WTC11 (cell line): ENCODE measurements at regions not wholly inside any gene's neighbourhood (a gene's known extent, or its start where the extent isn't known, plus 50 kb on each side); places are given as distances from the start of the nearest gene placed in this dataset.

Source experiments
- ATAC-seq: fragments of 200-7000 bp; cut with Tn5 transposase; 2 replicates; pipeline ENCODE4 v1.10.0; 2021; ENCODE audit warnings: mild to moderate bottlenecking, moderate library complexity
- CTCF ChIA-PET: fragments of 300-600 bp; sonication (Branson Sonifier 250); formaldehyde crosslinking; loops from one replicate; lab custom pipeline; 2021; ENCODE audit warnings: antibody characterized with exemption; lab: Charles Lee
- POLR2A ChIA-PET: fragments of 350-600 bp; sonication (Branson Sonifier 250); formaldehyde crosslinking; loops from one replicate; lab custom pipeline; 2021; ENCODE audit warnings: antibody characterized with exemption; lab: Charles Lee
- DNase-seq: peaks from one replicate; pipeline ENCODE4 v3.0.0; 2021; ENCODE audit warnings: low spot score
- H3K27ac Mint-ChIP-seq: 2 replicates; pipeline ENCODE4 v1.8.0; 2021; ENCODE audit warnings: mixed read lengths
- H3K27me3 Mint-ChIP-seq: 2 replicates; pipeline ENCODE4 v1.8.0; 2021; ENCODE audit warnings: low read depth, mild to moderate bottlenecking, moderate library complexity, mixed read lengths
- H3K36me3 Mint-ChIP-seq: 2 replicates; pipeline ENCODE4 v1.8.0; 2021; ENCODE audit warnings: mixed read lengths
- H3K4me1 Mint-ChIP-seq: 2 replicates; pipeline ENCODE4 v1.8.0; 2022; ENCODE audit warnings: mixed read lengths
- H3K4me3 Mint-ChIP-seq: 2 replicates; pipeline ENCODE4 v1.8.0; 2021; ENCODE audit warnings: mild to moderate bottlenecking, moderate library complexity, mixed read lengths
- H3K9me3 Mint-ChIP-seq: 2 replicates; pipeline ENCODE4 v1.8.0; 2021; ENCODE audit warnings: mixed read lengths
- ATF1 ChIP-seq: sonication (generic); formaldehyde crosslinking; IDR thresholded peaks from 2 replicates; pipeline ENCODE4 v1.8.1; 2023; ENCODE audit warnings: mild to moderate bottlenecking, moderate library complexity, missing genetic modification reagents
- CDX4 ChIP-seq: fragments of 250-450 bp; sonication (Bioruptor Pico); IDR thresholded peaks from 2 replicates; pipeline ENCODE4 v1.9.0; 2021; ENCODE audit warnings: moderate library complexity, mild to moderate bottlenecking, inconsistent platforms, borderline replicate concordance
- CREM ChIP-seq: sonication (generic); formaldehyde crosslinking; IDR thresholded peaks from 2 replicates; pipeline ENCODE4 v1.8.1; 2022; ENCODE audit warnings: mild to moderate bottlenecking, missing genetic modification reagents, moderate library complexity
- EMX1 ChIP-seq: fragments of 250-450 bp; sonication (Bioruptor Pico); IDR thresholded peaks from 2 replicates; pipeline ENCODE4 v1.8.0; 2021; ENCODE audit warnings: mild to moderate bottlenecking
- FOXK1 ChIP-seq: sonication (generic); formaldehyde crosslinking; IDR thresholded peaks from 2 replicates; pipeline ENCODE4 v1.8.0; 2022; ENCODE audit warnings: mild to moderate bottlenecking, moderate library complexity, missing genetic modification reagents
- IRF1 ChIP-seq: sonication (generic); formaldehyde crosslinking; IDR thresholded peaks from 2 replicates; pipeline ENCODE4 v1.8.0; 2023; ENCODE audit warnings: missing genetic modification reagents
- MYBL2 ChIP-seq: sonication (generic); formaldehyde crosslinking; IDR thresholded peaks from 2 replicates; pipeline ENCODE4 v1.8.1; 2023; ENCODE audit warnings: mild to moderate bottlenecking, moderate library complexity, missing genetic modification reagents
- NFYB ChIP-seq: sonication (generic); formaldehyde crosslinking; conservative IDR thresholded peaks from 2 replicates; pipeline ENCODE4 v1.8.0; 2022; ENCODE audit warnings: low read depth, missing genetic modification reagents
- OVOL2 ChIP-seq: fragments of 250-450 bp; sonication (Bioruptor Pico); IDR thresholded peaks from 2 replicates; pipeline ENCODE4 v1.9.0; 2021; ENCODE audit warnings: mild to moderate bottlenecking, borderline replicate concordance
- SOX15 ChIP-seq: fragments of 250-450 bp; sonication (Bioruptor Pico); IDR thresholded peaks from 2 replicates; pipeline ENCODE4 v1.9.0; 2021; ENCODE audit warnings: mild to moderate bottlenecking
- ZBTB21 ChIP-seq: sonication (generic); formaldehyde crosslinking; IDR thresholded peaks from 2 replicates; pipeline ENCODE4 v1.8.1; 2023; ENCODE audit warnings: mild to moderate bottlenecking, missing genetic modification reagents, borderline replicate concordance
- ZNF219 ChIP-seq: sonication (generic); formaldehyde crosslinking; IDR thresholded peaks from 2 replicates; pipeline ENCODE4 v1.8.0; 2023; ENCODE audit warnings: missing genetic modification reagents, mild to moderate bottlenecking, borderline replicate concordance
- ZNF425 ChIP-seq: fragments of 250-450 bp; sonication (Bioruptor Pico); conservative IDR thresholded peaks from 2 replicates; pipeline ENCODE4 v1.9.0; 2021; ENCODE audit warnings: mild to moderate bottlenecking
- TF ChIP-seq, protein P1 (sequence below): sonication (generic); formaldehyde crosslinking; IDR thresholded peaks from 2 replicates; pipeline ENCODE4 v1.8.1; 2023; ENCODE audit warnings: mild to moderate bottlenecking, missing genetic modification reagents, moderate library complexity
- TF ChIP-seq, protein P2 (sequence below): sonication (generic); formaldehyde crosslinking; IDR thresholded peaks from 2 replicates; pipeline ENCODE4 v1.8.0; 2022; ENCODE audit warnings: mild to moderate bottlenecking, missing genetic modification reagents
- TF ChIP-seq, protein P3 (sequence below): sonication (generic); formaldehyde crosslinking; IDR thresholded peaks from 2 replicates; pipeline ENCODE4 v1.8.1; 2023; ENCODE audit warnings: mild to moderate bottlenecking, moderate library complexity, missing genetic modification reagents
- TF ChIP-seq, protein P4 (sequence below): fragments of 250-450 bp; sonication (Bioruptor Pico); IDR thresholded peaks from 2 replicates; pipeline ENCODE4 v1.9.0; 2021; ENCODE audit warnings: mild to moderate bottlenecking, borderline replicate concordance

DNA sequence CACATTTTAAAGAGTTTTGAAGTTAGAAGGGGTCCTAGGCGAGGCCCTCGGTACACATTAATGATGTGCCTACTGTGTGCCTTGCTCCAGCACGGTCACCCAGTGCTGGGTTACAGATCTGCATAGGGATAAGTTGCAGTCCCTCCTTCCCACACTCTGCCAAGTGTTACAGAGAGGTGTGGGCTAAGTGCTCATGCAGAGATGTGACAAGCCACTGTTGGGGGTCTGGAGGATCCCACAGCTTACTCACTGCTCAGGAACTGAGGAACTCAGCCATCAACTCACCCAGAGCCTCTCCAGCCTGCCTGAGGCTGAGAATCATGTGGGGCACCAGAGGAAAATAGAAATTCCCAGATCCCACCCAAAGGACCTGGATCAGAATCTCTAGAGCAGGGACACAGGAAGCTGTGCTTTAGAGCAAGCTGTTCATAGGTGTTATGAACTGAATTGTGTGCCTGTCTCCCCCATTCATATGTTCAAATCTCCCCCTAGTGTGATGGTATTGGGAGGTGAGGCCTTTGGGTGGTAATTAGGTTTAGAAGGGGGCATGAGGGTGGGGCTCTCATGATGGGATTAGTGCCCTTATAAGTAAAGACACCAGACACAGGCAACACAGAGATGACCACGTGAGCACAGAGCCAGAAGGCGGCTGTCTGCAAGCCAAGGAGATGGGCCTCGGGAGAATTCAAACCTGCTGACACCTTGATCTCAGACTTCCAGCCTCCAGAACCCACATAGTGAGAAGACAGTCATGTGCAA is 164.1 kb downstream of the HSD17B3 start (continued):
- TF ChIP-seq ZNF425 (CRISPR knock-in tag) (no peak), ZNF219 (CRISPR knock-in tag) (no peak)

GRCh38 chr9:96136992-96137670 is 164.8 kb downstream of the HSD17B3 start:
- Mint-ChIP-seq H3K27me3 (no peaks in the 10 kb centered on the region; the same call in 1 of the 2 replicates), H3K4me1 (peaks cover 38% of the 10 kb centered on the region), H3K4me3 (no peak overlapping the region), H3K36me3 (peaks cover 9% of the 10 kb centered on the region; the same call in 1 of the 2 replicates), H3K27ac (peak overlapping the region; percentile 44; the same call in 1 of the 2 replicates), H3K9me3 (peaks cover 13% of the 10 kb centered on the region)
- CTCF ChIA-PET, result no interaction called here
- ATAC-seq, result peak; percentile 63
- POLR2A ChIA-PET, result no interaction called here
- DNase-seq, result no peak
- no peak for TF ChIP-seq OVOL2 (CRISPR knock-in tag)
- TF ChIP-seq CREM (CRISPR knock-in tag), result no peak
- TF ChIP-seq SOX15 (CRISPR knock-in tag), result no peak
- TF ChIP-seq NFYB (CRISPR knock-in tag), result no peak
- TF ChIP-seq MYBL2 (CRISPR knock-in tag), result no peak
- no peak for TF ChIP-seq ZNF425 (CRISPR knock-in tag)

DNA sequence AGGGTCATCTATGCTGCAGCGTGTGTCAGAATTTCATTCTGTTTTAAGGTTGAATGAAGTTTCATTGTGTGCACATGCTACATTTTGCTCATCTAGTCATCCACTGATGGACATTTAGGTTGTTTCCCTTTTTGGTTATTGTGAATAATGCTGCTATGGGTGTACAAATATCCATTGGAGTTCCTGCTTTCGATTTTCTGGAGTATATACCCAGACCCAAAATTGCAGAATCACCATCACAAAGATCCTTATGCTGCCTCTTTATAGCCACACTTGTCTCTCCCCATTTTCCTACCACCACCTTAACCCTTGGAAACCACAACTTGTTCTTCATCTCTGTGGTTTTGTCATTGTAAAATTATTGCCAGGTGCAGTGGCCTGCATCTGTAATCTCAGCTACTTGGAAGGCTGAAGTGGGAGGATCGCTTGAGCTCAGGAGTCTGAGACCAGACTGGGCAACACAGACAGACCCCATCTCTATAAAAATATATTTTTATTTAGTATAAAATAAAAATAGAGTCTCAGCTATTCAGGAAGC is 166.2 kb downstream of the HSD17B3 start:
- ChIA-PET CTCF (no interaction called here), POLR2A (no interaction called here)
- ATAC-seq (no peak), DNase-seq (no peak)
- peaks cover 9% of the 10 kb centered on the region; the same call in 1 of the 2 replicates for H3K36me3 Mint-ChIP-seq
- H3K4me3 Mint-ChIP-seq, result no peak overlapping the region
- no peak overlapping the region for H3K27ac Mint-ChIP-seq
- H3K4me1 Mint-ChIP-seq, result peaks cover 37% of the 10 kb centered on the region
- peaks cover 13% of the 10 kb centered on the region for H3K9me3 Mint-ChIP-seq
- H3K27me3 Mint-ChIP-seq, result peaks cover 6% of the 10 kb centered on the region
- TF ChIP-seq, protein P1, sequence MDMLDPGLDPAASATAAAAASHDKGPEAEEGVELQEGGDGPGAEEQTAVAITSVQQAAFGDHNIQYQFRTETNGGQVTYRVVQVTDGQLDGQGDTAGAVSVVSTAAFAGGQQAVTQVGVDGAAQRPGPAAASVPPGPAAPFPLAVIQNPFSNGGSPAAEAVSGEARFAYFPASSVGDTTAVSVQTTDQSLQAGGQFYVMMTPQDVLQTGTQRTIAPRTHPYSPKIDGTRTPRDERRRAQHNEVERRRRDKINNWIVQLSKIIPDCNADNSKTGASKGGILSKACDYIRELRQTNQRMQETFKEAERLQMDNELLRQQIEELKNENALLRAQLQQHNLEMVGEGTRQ (CRISPR knock-in tag), result no peak
- TF ChIP-seq EMX1 (CRISPR knock-in tag) (no peak), CDX4 (no peak), IRF1 (CRISPR knock-in tag) (no peak), ZBTB21 (CRISPR knock-in tag) (no peak), ATF1 (CRISPR knock-in tag) (no peak), FOXK1 (CRISPR knock-in tag) (no peak), CREM (CRISPR knock-in tag) (no peak)
- TF ChIP-seq, protein P2, sequence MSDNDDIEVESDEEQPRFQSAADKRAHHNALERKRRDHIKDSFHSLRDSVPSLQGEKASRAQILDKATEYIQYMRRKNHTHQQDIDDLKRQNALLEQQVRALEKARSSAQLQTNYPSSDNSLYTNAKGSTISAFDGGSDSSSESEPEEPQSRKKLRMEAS (CRISPR knock-in tag), result no peak
- TF ChIP-seq, protein P3, sequence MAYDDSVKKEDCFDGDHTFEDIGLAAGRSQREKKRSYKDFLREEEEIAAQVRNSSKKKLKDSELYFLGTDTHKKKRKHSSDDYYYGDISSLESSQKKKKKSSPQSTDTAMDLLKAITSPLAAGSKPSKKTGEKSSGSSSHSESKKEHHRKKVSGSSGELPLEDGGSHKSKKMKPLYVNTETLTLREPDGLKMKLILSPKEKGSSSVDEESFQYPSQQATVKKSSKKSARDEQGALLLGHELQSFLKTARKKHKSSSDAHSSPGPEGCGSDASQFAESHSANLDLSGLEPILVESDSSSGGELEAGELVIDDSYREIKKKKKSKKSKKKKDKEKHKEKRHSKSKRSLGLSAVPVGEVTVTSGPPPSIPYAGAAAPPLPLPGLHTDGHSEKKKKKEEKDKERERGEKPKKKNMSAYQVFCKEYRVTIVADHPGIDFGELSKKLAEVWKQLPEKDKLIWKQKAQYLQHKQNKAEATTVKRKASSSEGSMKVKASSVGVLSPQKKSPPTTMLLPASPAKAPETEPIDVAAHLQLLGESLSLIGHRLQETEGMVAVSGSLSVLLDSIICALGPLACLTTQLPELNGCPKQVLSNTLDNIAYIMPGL (CRISPR knock-in tag), result no peak
- TF ChIP-seq, protein P4, sequence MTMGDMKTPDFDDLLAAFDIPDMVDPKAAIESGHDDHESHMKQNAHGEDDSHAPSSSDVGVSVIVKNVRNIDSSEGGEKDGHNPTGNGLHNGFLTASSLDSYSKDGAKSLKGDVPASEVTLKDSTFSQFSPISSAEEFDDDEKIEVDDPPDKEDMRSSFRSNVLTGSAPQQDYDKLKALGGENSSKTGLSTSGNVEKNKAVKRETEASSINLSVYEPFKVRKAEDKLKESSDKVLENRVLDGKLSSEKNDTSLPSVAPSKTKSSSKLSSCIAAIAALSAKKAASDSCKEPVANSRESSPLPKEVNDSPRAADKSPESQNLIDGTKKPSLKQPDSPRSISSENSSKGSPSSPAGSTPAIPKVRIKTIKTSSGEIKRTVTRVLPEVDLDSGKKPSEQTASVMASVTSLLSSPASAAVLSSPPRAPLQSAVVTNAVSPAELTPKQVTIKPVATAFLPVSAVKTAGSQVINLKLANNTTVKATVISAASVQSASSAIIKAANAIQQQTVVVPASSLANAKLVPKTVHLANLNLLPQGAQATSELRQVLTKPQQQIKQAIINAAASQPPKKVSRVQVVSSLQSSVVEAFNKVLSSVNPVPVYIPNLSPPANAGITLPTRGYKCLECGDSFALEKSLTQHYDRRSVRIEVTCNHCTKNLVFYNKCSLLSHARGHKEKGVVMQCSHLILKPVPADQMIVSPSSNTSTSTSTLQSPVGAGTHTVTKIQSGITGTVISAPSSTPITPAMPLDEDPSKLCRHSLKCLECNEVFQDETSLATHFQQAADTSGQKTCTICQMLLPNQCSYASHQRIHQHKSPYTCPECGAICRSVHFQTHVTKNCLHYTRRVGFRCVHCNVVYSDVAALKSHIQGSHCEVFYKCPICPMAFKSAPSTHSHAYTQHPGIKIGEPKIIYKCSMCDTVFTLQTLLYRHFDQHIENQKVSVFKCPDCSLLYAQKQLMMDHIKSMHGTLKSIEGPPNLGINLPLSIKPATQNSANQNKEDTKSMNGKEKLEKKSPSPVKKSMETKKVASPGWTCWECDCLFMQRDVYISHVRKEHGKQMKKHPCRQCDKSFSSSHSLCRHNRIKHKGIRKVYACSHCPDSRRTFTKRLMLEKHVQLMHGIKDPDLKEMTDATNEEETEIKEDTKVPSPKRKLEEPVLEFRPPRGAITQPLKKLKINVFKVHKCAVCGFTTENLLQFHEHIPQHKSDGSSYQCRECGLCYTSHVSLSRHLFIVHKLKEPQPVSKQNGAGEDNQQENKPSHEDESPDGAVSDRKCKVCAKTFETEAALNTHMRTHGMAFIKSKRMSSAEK (CRISPR knock-in tag), result no peak
